OCI-LY3 (cell line): ENCODE measurements at regions not wholly inside any gene's neighbourhood (a gene's known extent, or its start where the extent isn't known, plus 50 kb on each side); places are given as distances from the start of the nearest gene placed in this dataset.

Experiments used
- EZH2phosphoT487 ChIP-seq: fragments of 200-600 bp; shearing (Covaris generic); IDR thresholded peaks from 2 replicates; pipeline ENCODE4 v1.6.1; 2018; ENCODE audit warnings: antibody characterized with exemption, mixed run types, low read depth
- TF ChIP-seq, protein P1 (sequence below): fragments of 200-600, 300-600 bp; sonication (generic); IDR thresholded peaks from 2 replicates; pipeline ENCODE4 v1.5.1; 2014; ENCODE audit warnings: antibody characterized with exemption, low read length, low read depth

DNA sequence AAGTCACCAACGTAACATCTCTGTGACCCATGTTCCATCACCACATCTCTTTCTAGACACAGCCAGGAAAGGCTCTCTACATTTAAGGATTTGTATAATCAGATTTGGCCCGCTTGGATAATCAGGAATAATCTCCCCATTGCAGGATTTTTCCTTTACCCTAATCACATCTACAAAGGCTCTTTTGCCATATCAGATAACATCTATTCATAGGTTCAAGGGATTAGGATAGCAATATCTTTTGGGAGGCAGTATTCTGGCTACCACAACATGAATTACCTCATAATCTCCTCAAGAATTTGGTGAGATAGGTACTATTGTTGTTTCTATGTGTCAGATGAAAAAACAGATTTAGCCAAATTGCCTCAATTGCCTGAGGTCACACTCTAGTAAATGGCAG lies 142.8 kb upstream of the UBASH3B start:
- TF ChIP-seq, protein P1, sequence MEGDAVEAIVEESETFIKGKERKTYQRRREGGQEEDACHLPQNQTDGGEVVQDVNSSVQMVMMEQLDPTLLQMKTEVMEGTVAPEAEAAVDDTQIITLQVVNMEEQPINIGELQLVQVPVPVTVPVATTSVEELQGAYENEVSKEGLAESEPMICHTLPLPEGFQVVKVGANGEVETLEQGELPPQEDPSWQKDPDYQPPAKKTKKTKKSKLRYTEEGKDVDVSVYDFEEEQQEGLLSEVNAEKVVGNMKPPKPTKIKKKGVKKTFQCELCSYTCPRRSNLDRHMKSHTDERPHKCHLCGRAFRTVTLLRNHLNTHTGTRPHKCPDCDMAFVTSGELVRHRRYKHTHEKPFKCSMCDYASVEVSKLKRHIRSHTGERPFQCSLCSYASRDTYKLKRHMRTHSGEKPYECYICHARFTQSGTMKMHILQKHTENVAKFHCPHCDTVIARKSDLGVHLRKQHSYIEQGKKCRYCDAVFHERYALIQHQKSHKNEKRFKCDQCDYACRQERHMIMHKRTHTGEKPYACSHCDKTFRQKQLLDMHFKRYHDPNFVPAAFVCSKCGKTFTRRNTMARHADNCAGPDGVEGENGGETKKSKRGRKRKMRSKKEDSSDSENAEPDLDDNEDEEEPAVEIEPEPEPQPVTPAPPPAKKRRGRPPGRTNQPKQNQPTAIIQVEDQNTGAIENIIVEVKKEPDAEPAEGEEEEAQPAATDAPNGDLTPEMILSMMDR, result no peak
- no peak for TF ChIP-seq EZH2phosphoT487
